ENCODE measurements at regions not wholly inside any gene's neighbourhood (a gene's known extent, or its start where the extent isn't known, plus 50 kb on each side); places are given as distances from the start of the nearest gene placed in this dataset.

DNA sequence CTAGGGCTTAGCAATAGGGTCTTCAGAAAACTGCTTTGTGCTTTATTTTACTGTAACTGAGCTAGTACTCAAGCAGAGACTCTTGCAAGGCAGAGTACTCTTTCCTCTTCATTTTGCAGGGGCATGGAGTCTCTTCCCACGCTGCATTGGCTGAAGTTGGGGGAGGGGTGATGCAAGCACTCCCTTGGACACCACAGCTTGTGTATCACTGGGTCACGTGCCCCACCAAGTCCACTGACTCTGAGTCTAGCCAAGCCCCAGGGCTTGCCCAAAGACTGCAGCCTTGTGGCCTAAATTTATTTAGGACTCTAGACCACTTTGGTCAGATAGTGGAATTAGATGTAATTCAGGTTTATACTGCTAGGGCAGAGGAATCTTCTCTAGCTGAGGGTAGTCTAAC, 1075.0 kb upstream of the ADGRB3 start:
- Histone ChIP-seq H3K27ac (ENCODE audit: control insufficient read depth, insufficient read depth) (no peak overlapping the region), H3K4me1 (ENCODE audit: control insufficient read depth, insufficient read depth, low read length) (no peaks in the 10 kb centered on the region), H3K4me2 (ENCODE audit: control insufficient read depth, insufficient read depth) (no peak overlapping the region), H3K4me3 (no peak overlapping the region), H3K36me3 (ENCODE audit: control insufficient read depth in 2 of 2, insufficient read depth in 2 of 2, low read length in 1 of 2) (no peaks in the 10 kb centered on the region), H3K27me3 (replicated peaks in 1 of 2; ENCODE audit: control insufficient read depth in 2 of 2, insufficient read depth in 2 of 2, low read length in 1 of 2) (no peaks in the 10 kb centered on the region), H3K79me2 (ENCODE audit: control insufficient read depth, insufficient read depth, low read length) (no peaks in the 10 kb centered on the region), H2AFZ (ENCODE audit: control insufficient read depth, low read depth, low read length) (no peak overlapping the region), H3K9ac (ENCODE audit: control insufficient read depth, insufficient read depth, low read length) (no peak overlapping the region), H4K20me1 (ENCODE audit: control insufficient read depth, insufficient read depth) (no peaks in the 10 kb centered on the region), H3K9me3 (replicated peaks; ENCODE audit: control insufficient read depth, insufficient read depth, low read length) (no peaks in the 10 kb centered on the region)
- intact Hi-C loops (cut with micrococcal nuclease; ENCODE audit: unreplicated experiment) (no loop called here), in situ Hi-C loops (cut with MboI) (no loop called here)
- FAIRE-seq (no peak), ATAC-seq (no peak), DNase-seq (ENCODE audit: low read depth, low spot score) (no peak)
- BruUV-seq (replicated peaks), result no TSS peak
- CTCF ChIA-PET, result no interaction called here
- TF ChIP-seq NRF1 (conservative IDR thresholded peaks at IDR 0.05; ENCODE audit: low read depth, low read length) (no peak), YBX1 (IDR thresholded peaks at IDR 0.05) (no peak), ZBED1 (IDR thresholded peaks at IDR 0.05; ENCODE audit: borderline replicate concordance) (no peak)
- POLR2A ChIA-PET, result no interaction called here
- 0% methylated on average over 2 of the region's 2 CpGs for WGBS (ENCODE audit: insufficient coverage, insufficient replicate concordance, low lambda C conversion rate, missing lambda C conversion rate)
- SMC1A ChIA-PET (ENCODE audit: uncharacterized antibody, unreplicated experiment), result no interaction called here
- RAD21 ChIA-PET (ENCODE audit: unreplicated experiment), result no interaction called here

DNA sequence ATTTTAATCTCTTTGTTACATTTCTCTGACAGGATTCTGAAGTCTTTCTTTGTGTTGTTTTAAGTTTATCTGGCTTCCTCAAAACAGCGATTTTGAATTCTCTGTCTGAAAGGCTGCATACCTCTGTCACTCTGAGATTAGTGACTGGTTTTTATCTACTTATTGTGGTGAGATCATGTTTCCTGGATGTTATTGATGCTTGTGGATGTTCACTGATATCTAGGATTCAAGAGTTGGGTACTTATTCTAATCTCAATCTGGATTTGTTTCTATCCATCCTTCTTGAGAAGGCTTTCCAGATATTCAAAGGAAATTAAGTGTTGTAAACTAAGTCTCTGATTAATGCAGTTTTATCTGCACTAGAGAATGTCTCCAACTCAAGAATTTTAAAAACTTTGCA, 1076.1 kb upstream of the ADGRB3 start:
- no peaks in the 10 kb centered on the region for H4K20me1 ChIP-seq (ENCODE audit: control insufficient read depth, insufficient read depth)
- DNase-seq (ENCODE audit: low read depth, low spot score) (no peak), FAIRE-seq (no peak), ATAC-seq (no peak)
- in situ Hi-C loops (cut with MboI) (no loop called here), intact Hi-C loops (cut with micrococcal nuclease; ENCODE audit: unreplicated experiment) (no loop called here)
- CTCF ChIA-PET, result no interaction called here
- no peaks in the 10 kb centered on the region for H3K4me1 ChIP-seq (ENCODE audit: control insufficient read depth, insufficient read depth, low read length)
- BruUV-seq (replicated peaks), result no TSS peak
- no peak overlapping the region for H3K4me2 ChIP-seq (ENCODE audit: control insufficient read depth, insufficient read depth)
- no peaks in the 10 kb centered on the region for H3K36me3 ChIP-seq (ENCODE audit: control insufficient read depth in 2 of 2, insufficient read depth in 2 of 2, low read length in 1 of 2)
- RAD21 ChIA-PET (ENCODE audit: unreplicated experiment), result no interaction called here
- H2AFZ ChIP-seq (ENCODE audit: control insufficient read depth, low read depth, low read length), result no peak overlapping the region
- SMC1A ChIA-PET (ENCODE audit: uncharacterized antibody, unreplicated experiment), result no interaction called here
- no peak overlapping the region for H3K27ac ChIP-seq (ENCODE audit: control insufficient read depth, insufficient read depth)
- no peak for TF ChIP-seq NRF1 (conservative IDR thresholded peaks at IDR 0.05; ENCODE audit: low read depth, low read length)
- no peak for TF ChIP-seq YBX1 (IDR thresholded peaks at IDR 0.05)
- TF ChIP-seq LARP7 (IDR thresholded peaks at IDR 0.05), result no peak
- no peak for TF ChIP-seq MXI1 (IDR thresholded peaks at IDR 0.05; ENCODE audit: low read depth, low read length)
- no peak for TF ChIP-seq CEBPB (IDR thresholded peaks at IDR 0.05; ENCODE audit: borderline replicate concordance in 1 of 2, low read depth in 2 of 2, low read length in 2 of 2)
- no peak for TF ChIP-seq KAT2A (conservative IDR thresholded peaks at IDR 0.05; ENCODE audit: control insufficient read depth, low read depth, low read length)
- TF ChIP-seq, protein P1, sequence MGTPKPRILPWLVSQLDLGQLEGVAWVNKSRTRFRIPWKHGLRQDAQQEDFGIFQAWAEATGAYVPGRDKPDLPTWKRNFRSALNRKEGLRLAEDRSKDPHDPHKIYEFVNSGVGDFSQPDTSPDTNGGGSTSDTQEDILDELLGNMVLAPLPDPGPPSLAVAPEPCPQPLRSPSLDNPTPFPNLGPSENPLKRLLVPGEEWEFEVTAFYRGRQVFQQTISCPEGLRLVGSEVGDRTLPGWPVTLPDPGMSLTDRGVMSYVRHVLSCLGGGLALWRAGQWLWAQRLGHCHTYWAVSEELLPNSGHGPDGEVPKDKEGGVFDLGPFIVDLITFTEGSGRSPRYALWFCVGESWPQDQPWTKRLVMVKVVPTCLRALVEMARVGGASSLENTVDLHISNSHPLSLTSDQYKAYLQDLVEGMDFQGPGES (IDR thresholded peaks at IDR 0.05), result no peak
- no peak for TF ChIP-seq ZNF622 (IDR thresholded peaks at IDR 0.05)
- no peak for TF ChIP-seq ZBED1 (IDR thresholded peaks at IDR 0.05; ENCODE audit: borderline replicate concordance)
- TF ChIP-seq HCFC1 (IDR thresholded peaks at IDR 0.05; ENCODE audit: low read length), result no peak
- no peak for TF ChIP-seq TARDBP (IDR thresholded peaks at IDR 0.05; ENCODE audit: borderline replicate concordance)
- no peak for TF ChIP-seq SREBF1 (IDR thresholded peaks at IDR 0.05; ENCODE audit: low read length)
- no peaks in the 10 kb centered on the region for H3K9me3 ChIP-seq (replicated peaks; ENCODE audit: control insufficient read depth, insufficient read depth, low read length)
- H3K79me2 ChIP-seq (ENCODE audit: control insufficient read depth, insufficient read depth, low read length), result no peaks in the 10 kb centered on the region
- H3K27me3 ChIP-seq (replicated peaks in 1 of 2; ENCODE audit: control insufficient read depth in 2 of 2, insufficient read depth in 2 of 2, low read length in 1 of 2), result no peaks in the 10 kb centered on the region
- 38% methylated on average over 1 of the region's 1 CpG for WGBS (ENCODE audit: insufficient coverage, insufficient replicate concordance, low lambda C conversion rate, missing lambda C conversion rate)
- POLR2A ChIA-PET, result no interaction called here
- H3K9ac ChIP-seq (ENCODE audit: control insufficient read depth, insufficient read depth, low read length), result no peak overlapping the region
- H3K4me3 ChIP-seq, result no peak overlapping the region
